ENCODE measurements at regions not wholly inside any gene's neighbourhood (a gene's known extent, or its start where the extent isn't known, plus 50 kb on each side); places are given as distances from the start of the nearest gene placed in this dataset.

GRCh38 chr18:77833807-77834206, 584.2 kb downstream of the GALR1 start:
- TF ChIP-seq CTCF (conservative IDR thresholded peaks at IDR 0.05; ENCODE audit: low read length): no peak
- no peak for DNase-seq (ENCODE audit: low read depth)
- no peak overlapping the region for H3K4me3 ChIP-seq (ENCODE audit: low read length)

- no peak overlapping the region for H3K4me3 ChIP-seq (ENCODE audit: low read length)
- TF ChIP-seq CTCF (conservative IDR thresholded peaks at IDR 0.05; ENCODE audit: low read length): no peak
- no peak for DNase-seq (ENCODE audit: low read depth)
These were observed 602.2 kb downstream of the GALR1 start for GRCh38 chr18:77851802-77852201.

- no peak overlapping the region for H3K4me3 ChIP-seq (ENCODE audit: low read length)
- no peak for TF ChIP-seq CTCF (conservative IDR thresholded peaks at IDR 0.05; ENCODE audit: low read length)
- DNase-seq (ENCODE audit: low read depth): no peak
These were observed 604.2 kb downstream of the GALR1 start for GRCh38 chr18:77853859-77854258.

- no peak for DNase-seq (ENCODE audit: low read depth)
- no peak overlapping the region for H3K4me3 ChIP-seq (ENCODE audit: low read length)
These were observed 608.3 kb downstream of the GALR1 start for GRCh38 chr18:77857678-77858655.

GRCh38 chr18:77859634-77860033, 610.0 kb downstream of the GALR1 start:
- no peak for DNase-seq (ENCODE audit: low read depth)
- H3K4me3 ChIP-seq (ENCODE audit: low read length): no peak overlapping the region
- TF ChIP-seq CTCF (conservative IDR thresholded peaks at IDR 0.05; ENCODE audit: low read length): no peak

More at GRCh38 chr18:77857678-77858655, 608.3 kb downstream of the GALR1 start:
- no peak for TF ChIP-seq CTCF (conservative IDR thresholded peaks at IDR 0.05; ENCODE audit: low read length)

- no peak for DNase-seq (ENCODE audit: low read depth)
- H3K4me3 ChIP-seq (ENCODE audit: low read length): no peak overlapping the region
- no peak for TF ChIP-seq CTCF (conservative IDR thresholded peaks at IDR 0.05; ENCODE audit: low read length)
These were observed 612.6 kb downstream of the GALR1 start for GRCh38 chr18:77862066-77862757.

Measured in AG10803 (cell line).